CD4-positive, alpha-beta memory T cell (primary cell): ENCODE measurements at regions not wholly inside any gene's neighbourhood (a gene's known extent, or its start where the extent isn't known, plus 50 kb on each side); places are given as distances from the start of the nearest gene placed in this dataset.

Experiments used
- CTCF ChIA-PET: fragments of 350-600 bp; sonication (Branson Sonifier 250); formaldehyde crosslinking; loops from one replicate; lab custom pipeline; 2021; ENCODE audit warnings: inconsistent platforms; ENCODE audit not compliant: partially characterized antibody; lab: Charles Lee
- POLR2A ChIA-PET: fragments of 350-600 bp; sonication (Branson Sonifier 250); formaldehyde crosslinking; loops from one replicate; lab custom pipeline; 2021; ENCODE audit not compliant: partially characterized antibody; lab: Charles Lee
- DNase-seq, 5 donors: peaks; one replicate each; pipeline versions ENCODE4 v3.0.0 to v3.0.0-alpha.2; 2020 to 2022; ENCODE audit warnings: mixed read lengths in 1 of 5
- H3K27ac ChIP-seq: one replicate; pipeline ENCODE4 v1.7.0; 2013; ENCODE audit warnings: low read depth, low read length
- H3K27me3 ChIP-seq: 2 replicates; pipeline ENCODE4 v1.7.0; 2013; ENCODE audit warnings: mild to moderate bottlenecking, low read length, moderate library complexity; ENCODE audit not compliant: insufficient read depth
- H3K36me3 ChIP-seq: 2 replicates; pipeline ENCODE4 v1.7.0; 2013; ENCODE audit warnings: mild to moderate bottlenecking, low read length, moderate library complexity; ENCODE audit not compliant: insufficient read depth
- H3K4me1 ChIP-seq: 2 replicates; pipeline ENCODE4 v1.7.0; 2013; ENCODE audit warnings: mild to moderate bottlenecking, low read length, moderate library complexity; ENCODE audit not compliant: insufficient read depth
- H3K4me3 ChIP-seq, 2 donors: one replicate each; pipeline ENCODE4 v1.7.0; 2013; ENCODE audit warnings: low read length in 2 of 2, mild to moderate bottlenecking in 1 of 2
- H3K9me3 ChIP-seq, 2 donors: one replicate each; pipeline ENCODE4 v1.7.0; 2013; ENCODE audit warnings: low read length in 2 of 2, control low read depth in 1 of 2; ENCODE audit not compliant: control insufficient read depth in 1 of 2
- H3K27ac Mint-ChIP-seq, 7 donors: one replicate each; pipeline ENCODE4 v1.8.0; 2020 to 2021; ENCODE audit warnings: mixed read lengths in 7 of 7, mild to moderate bottlenecking in 6 of 7, inconsistent platforms in 3 of 7, moderate library complexity in 3 of 7
- H3K27me3 Mint-ChIP-seq, 2 donors: one replicate each; pipeline ENCODE4 v1.8.0; 2020 to 2021; ENCODE audit warnings: mixed read lengths in 2 of 2
- H3K36me3 Mint-ChIP-seq, 2 donors: one replicate each; pipeline ENCODE4 v1.8.0; 2020 to 2021; ENCODE audit warnings: mixed read lengths in 2 of 2, inconsistent platforms in 1 of 2, mild to moderate bottlenecking in 1 of 2
- H3K4me1 Mint-ChIP-seq, 4 donors: one replicate each; pipeline ENCODE4 v1.8.0; 2020 to 2021; ENCODE audit warnings: mixed read lengths in 4 of 4, mild to moderate bottlenecking in 1 of 4
- H3K4me3 Mint-ChIP-seq, 8 donors: one replicate each; pipeline ENCODE4 v1.8.0; 2020 to 2021; ENCODE audit warnings: mixed read lengths in 8 of 8, mild to moderate bottlenecking in 7 of 8, moderate library complexity in 6 of 8, inconsistent platforms in 3 of 8
- H3K9me3 Mint-ChIP-seq, 8 donors: one replicate each; pipeline ENCODE4 v1.8.0; 2020 to 2021; ENCODE audit warnings: mixed read lengths in 8 of 8, mild to moderate bottlenecking in 5 of 8, inconsistent platforms in 3 of 8, moderate library complexity in 1 of 8
- intact Hi-C: fragments of 100-400 bp; cut with micrococcal nuclease; formaldehyde crosslinking; loops from one replicate; pipeline ENCODE4 v1.15.1; 2023

DNA sequence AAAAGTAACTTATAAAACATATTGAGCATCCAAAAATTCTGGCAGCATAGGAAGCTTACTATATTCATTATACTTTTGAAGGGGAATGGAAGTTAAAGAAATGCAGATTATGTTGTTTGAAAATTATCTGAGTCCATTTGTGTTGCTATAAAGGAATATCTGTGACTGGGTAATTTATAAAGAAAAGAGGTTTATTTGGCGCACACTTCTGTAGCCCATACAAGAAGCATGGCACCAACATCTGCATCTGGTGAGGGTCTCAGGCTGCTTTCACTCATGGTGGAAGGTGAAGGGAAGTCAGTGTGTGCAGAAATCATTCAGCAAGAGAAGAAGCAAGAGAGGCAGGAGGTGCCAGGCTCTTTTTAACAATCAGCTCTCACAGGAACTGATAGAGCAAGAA lies 55.5 kb upstream of the BACH1 start:
- POLR2A ChIA-PET: no interaction called here

DNA sequence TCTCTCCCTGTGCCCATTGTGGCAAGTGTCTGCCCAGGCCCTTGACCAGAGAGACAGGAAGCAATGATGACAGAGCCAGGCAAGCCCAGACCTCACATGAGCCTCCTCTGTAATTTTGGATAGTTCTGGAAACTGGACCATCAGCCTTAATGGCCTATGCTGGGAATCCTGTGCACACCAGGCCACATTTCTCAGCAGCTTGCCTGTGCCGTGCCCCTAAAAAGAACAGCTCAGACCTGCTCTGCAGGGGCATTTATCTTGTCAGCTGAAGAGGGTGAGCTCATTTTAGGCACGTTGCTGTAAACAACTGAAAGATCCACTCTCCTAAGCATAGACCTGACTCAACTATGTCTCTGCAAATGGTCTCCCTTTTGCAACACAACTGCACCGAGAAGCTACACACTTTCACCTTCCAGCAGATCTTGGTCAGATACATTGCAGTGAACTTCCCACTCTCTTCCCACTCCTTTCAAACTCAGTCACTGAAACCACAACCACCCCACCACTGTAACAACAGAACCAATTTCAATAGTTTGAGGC lies 53.5 kb upstream of the BACH1 start:
- no peaks in the 10 kb centered on the region for H3K36me3 ChIP-seq
- CTCF ChIA-PET: interaction anchor here (1.6 kb wide), 1 partner anchor 11 kb away, joined by 5 read pairs; no protein-coding TSS in a partner anchor
- Mint-ChIP-seq H3K27me3 (no peaks in the 10 kb centered on the region), H3K9me3 (peaks cover 0 to 5% (median 0%) of the 10 kb centered on the region in 8 donors), H3K36me3 (no peaks in the 10 kb centered on the region), H3K4me3 (no peak overlapping the region), H3K4me1 (peaks cover 0 to 5% (median 0%) of the 10 kb centered on the region in 4 donors), H3K27ac (peak overlapping the region in 2 of 7 donors; percentile 17 to 26)
- H3K27me3 ChIP-seq: no peaks in the 10 kb centered on the region
- H3K27ac ChIP-seq: no peak overlapping the region
- DNase-seq: no peak
- H3K4me1 ChIP-seq: no peaks in the 10 kb centered on the region
- POLR2A ChIA-PET: interaction anchor here (0.6 kb wide), 1 partner anchor 229 kb away, joined by 3 read pairs; no protein-coding TSS in a partner anchor
- intact Hi-C loops: no loop called here
- no peaks in the 10 kb centered on the region for H3K9me3 ChIP-seq
- no peak overlapping the region for H3K4me3 ChIP-seq

More for the DNA sequence above, 55.5 kb upstream of the BACH1 start:
- no peak for DNase-seq
- no peak overlapping the region for H3K4me3 ChIP-seq
- no peaks in the 10 kb centered on the region for H3K27me3 ChIP-seq
- no peaks in the 10 kb centered on the region for H3K36me3 ChIP-seq
- CTCF ChIA-PET: no interaction called here
- H3K4me1 ChIP-seq: no peaks in the 10 kb centered on the region
- no peaks in the 10 kb centered on the region for H3K9me3 ChIP-seq
- H3K27me3 Mint-ChIP-seq: no peaks in the 10 kb centered on the region
- intact Hi-C loops: no loop called here
- H3K36me3 Mint-ChIP-seq: no peaks in the 10 kb centered on the region
- H3K27ac ChIP-seq: no peak overlapping the region
- no peak overlapping the region for H3K4me3 Mint-ChIP-seq
- no peak overlapping the region for H3K27ac Mint-ChIP-seq
- peaks cover 0 to 5% (median 0%) of the 10 kb centered on the region in 4 donors for H3K4me1 Mint-ChIP-seq
- H3K9me3 Mint-ChIP-seq: peaks cover 0 to 2% (median 0%) of the 10 kb centered on the region in 8 donors

DNA sequence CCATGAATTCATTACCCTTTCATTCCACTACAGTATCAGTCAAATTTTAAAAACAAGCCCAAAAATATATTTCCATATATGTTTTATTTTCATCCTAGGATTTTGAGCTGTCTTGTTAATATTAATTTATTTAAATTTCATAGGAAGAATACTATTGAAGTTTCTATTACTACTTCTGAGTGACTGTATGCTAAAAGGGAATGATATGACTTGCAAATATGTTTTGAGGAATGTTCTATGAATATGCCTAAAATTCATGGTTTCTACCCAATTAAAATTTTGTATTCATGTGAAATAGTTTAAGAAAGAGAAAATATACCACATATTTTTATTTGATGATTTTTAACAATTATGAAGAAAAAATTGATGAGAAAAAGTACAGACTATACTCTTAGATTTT lies 52.9 kb upstream of the BACH1 start:
- Histone ChIP-seq H3K4me1 (no peaks in the 10 kb centered on the region), H3K27ac (no peak overlapping the region), H3K36me3 (no peaks in the 10 kb centered on the region), H3K4me3 (no peak overlapping the region), H3K27me3 (no peaks in the 10 kb centered on the region), H3K9me3 (no peaks in the 10 kb centered on the region)
- no peak overlapping the region for H3K27ac Mint-ChIP-seq
- peaks cover 0 to 5% (median 0%) of the 10 kb centered on the region in 4 donors for H3K4me1 Mint-ChIP-seq
- DNase-seq: no peak
- no peak overlapping the region for H3K4me3 Mint-ChIP-seq
- H3K9me3 Mint-ChIP-seq: peaks cover 0 to 5% (median 0%) of the 10 kb centered on the region in 8 donors
- ChIA-PET CTCF (interaction anchor here (1.0 to 1.6 kb wide), 2 partner anchors 12 to 103 kb away, joined by 3 to 5 read pairs; no protein-coding TSS in a partner anchor), POLR2A (no interaction called here)
- H3K27me3 Mint-ChIP-seq: peaks cover 0 to 1% of the 10 kb centered on the region in 2 donors
- H3K36me3 Mint-ChIP-seq: no peaks in the 10 kb centered on the region
- intact Hi-C loops: no loop called here

DNA sequence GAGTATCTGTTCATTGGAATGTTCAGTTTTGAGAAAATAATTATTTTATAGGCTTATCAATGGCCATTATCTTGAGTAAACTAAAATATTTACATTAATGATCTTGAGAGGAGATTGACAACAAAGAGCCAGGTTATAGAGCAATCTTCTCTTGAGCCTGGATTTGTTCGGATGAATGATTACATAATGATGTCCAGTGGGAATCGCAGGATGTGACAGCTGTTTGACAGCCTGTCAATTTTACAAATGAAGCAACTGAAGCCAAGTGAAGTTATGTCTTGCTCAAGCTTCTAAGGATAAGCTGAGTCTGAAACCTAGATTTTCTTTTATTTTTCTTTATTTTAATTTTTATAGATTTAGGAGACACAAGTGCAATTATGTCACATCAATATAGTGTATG lies 52.1 kb upstream of the BACH1 start:
- POLR2A ChIA-PET: no interaction called here
- CTCF ChIA-PET: interaction anchor here (0.8 to 1.0 kb wide), 2 partner anchors 76 to 102 kb away, joined by 3 read pairs; no protein-coding TSS in a partner anchor
- Histone ChIP-seq H3K9me3 (no peaks in the 10 kb centered on the region), H3K4me1 (no peaks in the 10 kb centered on the region), H3K36me3 (no peaks in the 10 kb centered on the region), H3K27me3 (no peaks in the 10 kb centered on the region), H3K4me3 (no peak overlapping the region), H3K27ac (no peak overlapping the region)
- Mint-ChIP-seq H3K27ac (no peak overlapping the region), H3K36me3 (no peaks in the 10 kb centered on the region), H3K4me1 (peaks cover 0 to 5% (median 0%) of the 10 kb centered on the region in 4 donors), H3K4me3 (no peak overlapping the region), H3K9me3 (peaks cover 0 to 5% (median 0%) of the 10 kb centered on the region in 8 donors), H3K27me3 (peaks cover 0 to 1% of the 10 kb centered on the region in 2 donors)
- DNase-seq: no peak
- intact Hi-C loops: no loop called here

DNA sequence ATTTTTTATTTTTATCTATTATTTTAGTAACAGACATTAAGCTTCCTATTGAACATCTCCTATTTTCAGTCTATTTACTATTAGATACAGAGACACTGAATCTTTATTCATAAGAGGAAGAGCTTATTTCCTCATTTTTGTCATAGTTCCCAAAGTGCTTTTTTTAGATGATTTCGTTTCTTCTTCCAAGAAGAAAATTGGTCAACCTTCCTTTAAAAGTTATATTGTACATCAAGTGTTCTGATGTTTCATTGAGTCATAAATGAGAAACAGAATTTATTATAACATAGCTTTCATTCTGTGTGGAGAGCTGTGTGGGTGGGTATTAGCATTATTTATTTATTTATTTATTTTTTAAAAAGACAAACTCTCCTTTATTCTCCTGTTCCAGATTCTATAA lies 50.6 kb upstream of the BACH1 start:
- Mint-ChIP-seq H3K9me3 (peaks cover 3 to 11% (median 8%) of the 10 kb centered on the region in 8 donors), H3K36me3 (no peaks in the 10 kb centered on the region), H3K27me3 (peaks cover 2 to 6% of the 10 kb centered on the region in 2 donors), H3K27ac (no peak overlapping the region), H3K4me3 (no peak overlapping the region), H3K4me1 (peaks cover 0 to 5% (median 0%) of the 10 kb centered on the region in 4 donors)
- H3K4me1 ChIP-seq: no peaks in the 10 kb centered on the region
- intact Hi-C loops: no loop called here
- ChIA-PET CTCF (no interaction called here), POLR2A (no interaction called here)
- H3K4me3 ChIP-seq: no peak overlapping the region
- H3K27me3 ChIP-seq: no peaks in the 10 kb centered on the region
- DNase-seq: no peak
- no peaks in the 10 kb centered on the region for H3K9me3 ChIP-seq
- H3K27ac ChIP-seq: no peak overlapping the region
- H3K36me3 ChIP-seq: no peaks in the 10 kb centered on the region
